SJCRH30 (cell line): ENCODE measurements at regions not wholly inside any gene's neighbourhood (a gene's known extent, or its start where the extent isn't known, plus 50 kb on each side); places are given as distances from the start of the nearest gene placed in this dataset.

Experiments
- DNase-seq, 2 experiments: peaks; one replicate each; pipeline ENCODE4 v3.0.0-alpha.2; 2015 to 2020
- H3K27ac ChIP-seq: fragments of 250-450 bp; sonication (Bioruptor Pico); 2 replicates; pipeline ENCODE4 v1.5.1; 2020; ENCODE audit warnings: mild to moderate bottlenecking, moderate library complexity
- H3K27me3 ChIP-seq: fragments of 250-450 bp; sonication (Bioruptor Pico); 2 replicates; pipeline ENCODE4 v1.5.1; 2020; ENCODE audit warnings: mild to moderate bottlenecking, moderate library complexity
- H3K36me3 ChIP-seq: fragments of 250-450 bp; sonication (Bioruptor Pico); 2 replicates; pipeline ENCODE4 v1.5.1; 2020; ENCODE audit warnings: mild to moderate bottlenecking, moderate library complexity
- H3K4me1 ChIP-seq: fragments of 250-450 bp; sonication (Bioruptor Pico); 2 replicates; pipeline ENCODE4 v1.5.1; 2020; ENCODE audit warnings: mild to moderate bottlenecking, moderate library complexity
- H3K4me3 ChIP-seq: fragments of 250-450 bp; sonication (Bioruptor Pico); 2 replicates; pipeline ENCODE4 v1.5.1; 2020; ENCODE audit warnings: mild to moderate bottlenecking, moderate library complexity
- H3K9me3 ChIP-seq: fragments of 250-450 bp; sonication (Bioruptor Pico); replicated peaks from 2 replicates; pipeline ENCODE4 v1.5.1; 2020; ENCODE audit warnings: mild to moderate bottlenecking, moderate library complexity

- DNase-seq: no peak
- H3K9me3 ChIP-seq: no peaks in the 10 kb centered on the region
- H3K4me1 ChIP-seq: no peaks in the 10 kb centered on the region
- H3K27me3 ChIP-seq: no peaks in the 10 kb centered on the region
- H3K4me3 ChIP-seq: no peak overlapping the region
- no peaks in the 10 kb centered on the region for H3K36me3 ChIP-seq
- H3K27ac ChIP-seq: no peak overlapping the region
Observed at GRCh38 chr1:238546118-238546517, 655.4 kb upstream of the ZP4 start.

DNA sequence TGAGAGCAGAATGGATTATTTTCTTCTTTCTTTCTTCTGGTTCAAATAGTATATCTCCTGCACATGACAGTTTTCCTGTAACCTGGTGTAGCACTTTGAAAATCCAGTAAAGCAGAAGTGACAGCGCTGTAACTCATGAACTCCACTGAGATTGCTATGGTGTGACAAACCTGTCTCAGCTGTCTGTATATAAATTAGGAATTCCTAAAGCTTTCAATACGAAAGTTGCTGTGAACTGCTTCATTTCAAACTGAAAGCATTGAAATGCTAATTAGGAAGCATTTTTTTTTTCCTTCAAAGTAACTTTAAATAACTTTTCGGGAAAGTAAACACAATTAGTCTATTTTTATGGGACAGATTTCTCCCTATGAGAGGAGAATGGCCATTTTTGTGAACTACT lies 646.9 kb upstream of the ZP4 start:
- Histone ChIP-seq H3K9me3 (no peaks in the 10 kb centered on the region), H3K4me1 (no peaks in the 10 kb centered on the region), H3K27me3 (no peaks in the 10 kb centered on the region), H3K36me3 (no peaks in the 10 kb centered on the region), H3K4me3 (no peak overlapping the region), H3K27ac (no peak overlapping the region)
- DNase-seq: no peak

DNA sequence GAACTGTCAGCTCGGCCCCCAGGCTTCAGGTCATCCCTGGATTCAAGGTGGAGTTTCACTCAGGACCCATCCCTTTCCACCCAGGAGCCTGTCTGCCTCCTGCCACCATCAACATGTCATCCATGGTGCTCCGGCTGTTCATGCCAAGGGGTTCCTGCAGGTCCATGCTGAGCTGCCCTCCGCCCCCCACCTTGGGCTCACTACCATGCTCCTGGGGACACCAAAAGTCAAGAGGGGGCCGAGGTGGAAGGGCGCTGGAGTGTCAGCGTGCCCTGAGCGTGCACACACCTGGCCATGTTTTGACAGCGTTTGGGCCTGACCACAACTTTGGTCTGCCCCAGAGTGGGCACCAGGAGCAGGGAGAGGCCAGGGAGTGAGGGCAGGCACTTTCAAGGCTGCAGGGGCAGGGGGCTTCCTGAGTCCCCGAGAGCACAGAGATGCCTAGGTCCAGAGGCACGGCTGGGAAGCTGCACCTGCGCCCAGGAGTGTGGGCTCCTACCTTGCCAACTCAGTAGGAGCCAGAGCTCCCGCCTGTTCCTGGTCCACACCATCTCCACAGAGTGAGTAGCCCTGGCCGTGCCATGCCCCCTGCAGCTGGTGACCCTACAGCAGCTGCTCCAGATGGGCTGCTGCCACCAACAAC lies 639.6 kb upstream of the ZP4 start:
- no peak overlapping the region for H3K27ac ChIP-seq
- no peak for DNase-seq
- no peaks in the 10 kb centered on the region for H3K4me1 ChIP-seq
- no peaks in the 10 kb centered on the region for H3K36me3 ChIP-seq
- H3K27me3 ChIP-seq: no peaks in the 10 kb centered on the region
- no peak overlapping the region for H3K4me3 ChIP-seq
- no peaks in the 10 kb centered on the region for H3K9me3 ChIP-seq

DNA sequence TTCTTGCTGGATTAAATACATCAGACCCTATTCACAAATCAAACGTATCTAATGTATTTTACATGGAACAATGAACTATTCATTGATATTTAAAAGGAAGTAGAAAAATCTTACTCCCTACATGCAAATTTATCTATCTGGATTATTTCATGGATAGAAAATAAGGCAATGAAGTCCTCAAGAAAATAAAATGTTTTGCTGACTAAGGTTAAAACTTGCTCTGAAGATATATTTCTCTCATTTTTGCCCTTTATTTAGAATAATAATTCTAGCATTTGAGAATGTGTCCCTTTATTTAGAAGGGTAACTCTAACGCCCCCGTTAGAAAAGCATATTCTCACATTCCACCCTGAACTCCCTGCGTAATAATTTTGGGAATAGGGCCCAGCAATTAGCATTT lies 627.0 kb upstream of the ZP4 start:
- no peak for DNase-seq
- no peaks in the 10 kb centered on the region for H3K4me1 ChIP-seq
- H3K36me3 ChIP-seq: no peaks in the 10 kb centered on the region
- no peaks in the 10 kb centered on the region for H3K9me3 ChIP-seq
- H3K27me3 ChIP-seq: no peaks in the 10 kb centered on the region
- no peak overlapping the region for H3K4me3 ChIP-seq
- no peak overlapping the region for H3K27ac ChIP-seq

DNA sequence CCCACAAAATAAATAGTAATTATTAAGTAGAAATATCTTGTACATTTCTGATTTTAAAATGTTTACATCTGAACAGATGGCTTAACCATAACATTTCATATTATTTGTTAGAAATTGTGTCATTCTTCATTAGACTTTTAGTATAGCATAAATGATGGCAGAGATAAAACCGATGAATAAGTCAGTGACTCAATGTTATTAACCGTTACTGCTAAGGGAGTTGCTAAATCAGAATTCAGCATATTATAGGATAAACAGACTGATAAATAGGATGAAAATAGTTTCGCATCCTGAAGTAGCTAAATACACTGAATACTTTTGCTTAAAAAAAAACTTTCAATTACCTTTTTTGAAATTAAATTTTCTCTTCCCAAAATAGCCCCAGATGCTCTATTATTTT lies 610.6 kb upstream of the ZP4 start:
- no peaks in the 10 kb centered on the region for H3K27me3 ChIP-seq
- H3K27ac ChIP-seq: no peak overlapping the region
- H3K4me1 ChIP-seq: no peaks in the 10 kb centered on the region
- no peaks in the 10 kb centered on the region for H3K36me3 ChIP-seq
- H3K9me3 ChIP-seq: no peaks in the 10 kb centered on the region
- no peak for DNase-seq
- H3K4me3 ChIP-seq: no peak overlapping the region

- DNase-seq: no peak
- H3K27me3 ChIP-seq: no peaks in the 10 kb centered on the region
- no peaks in the 10 kb centered on the region for H3K9me3 ChIP-seq
- no peak overlapping the region for H3K4me3 ChIP-seq
- no peaks in the 10 kb centered on the region for H3K36me3 ChIP-seq
- H3K4me1 ChIP-seq: no peaks in the 10 kb centered on the region
- no peak overlapping the region for H3K27ac ChIP-seq
Observed at GRCh38 chr1:238499021-238499420, 608.3 kb upstream of the ZP4 start.

GRCh38 chr1:238492271-238492670 lies 601.5 kb upstream of the ZP4 start:
- no peaks in the 10 kb centered on the region for H3K27me3 ChIP-seq

GRCh38 chr1:238491265-238491664 lies 600.5 kb upstream of the ZP4 start:
- no peaks in the 10 kb centered on the region for H3K36me3 ChIP-seq
- H3K27ac ChIP-seq: no peak overlapping the region
- H3K27me3 ChIP-seq: no peaks in the 10 kb centered on the region

More at GRCh38 chr1:238492271-238492670, 601.5 kb upstream of the ZP4 start:
- Histone ChIP-seq H3K36me3 (no peaks in the 10 kb centered on the region), H3K4me3 (no peak overlapping the region), H3K9me3 (no peaks in the 10 kb centered on the region), H3K4me1 (no peaks in the 10 kb centered on the region), H3K27ac (no peak overlapping the region)
- no peak for DNase-seq

GRCh38 chr1:238489006-238489405 lies 598.3 kb upstream of the ZP4 start:
- H3K4me1 ChIP-seq: no peaks in the 10 kb centered on the region
- no peaks in the 10 kb centered on the region for H3K36me3 ChIP-seq
- H3K27me3 ChIP-seq: no peaks in the 10 kb centered on the region
- no peak for DNase-seq
- H3K9me3 ChIP-seq: no peaks in the 10 kb centered on the region
- H3K4me3 ChIP-seq: no peak overlapping the region
- H3K27ac ChIP-seq: no peak overlapping the region

More at GRCh38 chr1:238491265-238491664, 600.5 kb upstream of the ZP4 start:
- DNase-seq: no peak
- Histone ChIP-seq H3K4me3 (no peak overlapping the region), H3K9me3 (no peaks in the 10 kb centered on the region), H3K4me1 (no peaks in the 10 kb centered on the region)

DNA sequence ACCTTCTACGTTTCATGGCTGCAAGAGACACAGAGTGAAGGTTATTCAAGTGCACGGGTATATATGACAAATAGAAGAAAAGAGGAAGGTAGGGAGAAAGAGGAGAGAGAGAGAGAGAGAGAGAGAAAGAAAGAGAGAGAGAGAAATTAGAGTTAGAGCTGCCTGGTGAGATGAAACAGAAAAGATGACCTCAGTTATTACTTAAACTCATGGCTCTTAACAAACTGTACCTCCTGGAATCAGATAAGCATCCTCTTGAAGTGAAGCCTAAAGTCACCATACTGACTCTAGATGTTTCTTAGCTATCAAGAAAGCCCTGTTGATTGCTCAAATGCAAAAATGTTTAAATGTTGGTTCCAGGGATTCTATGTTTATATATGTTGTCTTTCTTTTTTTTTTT lies 597.7 kb upstream of the ZP4 start:
- no peak for DNase-seq
- no peaks in the 10 kb centered on the region for H3K4me1 ChIP-seq
- no peaks in the 10 kb centered on the region for H3K27me3 ChIP-seq
- no peak overlapping the region for H3K4me3 ChIP-seq
- H3K9me3 ChIP-seq: no peaks in the 10 kb centered on the region
- no peak overlapping the region for H3K27ac ChIP-seq
- H3K36me3 ChIP-seq: no peaks in the 10 kb centered on the region

DNA sequence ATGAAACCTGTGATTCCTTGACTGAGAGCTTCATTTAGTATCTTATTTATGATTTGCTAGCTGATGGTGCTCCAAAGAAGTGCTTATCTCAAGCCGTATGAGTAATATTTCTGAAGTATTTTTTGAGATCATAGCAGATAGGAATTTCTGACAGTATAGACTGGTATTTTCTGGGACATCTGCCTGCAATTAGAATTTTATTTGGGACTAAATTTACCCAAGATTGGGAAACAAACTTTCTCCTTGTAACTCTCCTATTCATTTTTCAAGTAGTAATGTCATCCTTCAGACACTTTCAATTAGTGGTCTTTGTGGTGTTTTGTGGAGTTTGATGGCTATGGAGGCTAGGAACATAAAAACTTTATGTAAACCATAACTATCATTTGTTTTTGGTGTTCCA lies 597.2 kb upstream of the ZP4 start:
- Histone ChIP-seq H3K4me1 (no peaks in the 10 kb centered on the region), H3K27me3 (no peaks in the 10 kb centered on the region), H3K9me3 (no peaks in the 10 kb centered on the region), H3K27ac (no peak overlapping the region), H3K4me3 (no peak overlapping the region), H3K36me3 (no peaks in the 10 kb centered on the region)
- DNase-seq: no peak

DNA sequence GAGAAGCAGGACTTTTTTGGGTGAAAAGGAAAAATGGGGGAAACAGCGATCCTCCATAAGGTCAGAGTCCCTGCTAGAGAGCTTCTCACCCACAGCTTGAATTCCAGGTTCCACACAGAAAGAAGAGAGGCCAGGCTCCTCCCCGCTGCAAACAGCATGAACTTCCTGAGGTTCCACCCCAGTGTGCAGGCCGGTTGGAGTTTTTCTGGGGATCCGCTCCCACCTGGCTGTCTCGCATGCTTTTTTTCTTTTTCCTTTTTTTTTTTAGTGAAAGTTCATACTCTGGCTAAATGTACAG lies 595.1 kb upstream of the ZP4 start:
- Histone ChIP-seq H3K27ac (no peak overlapping the region), H3K4me3 (peak overlapping the region; percentile 32), H3K36me3 (no peaks in the 10 kb centered on the region), H3K27me3 (no peaks in the 10 kb centered on the region), H3K4me1 (no peaks in the 10 kb centered on the region), H3K9me3 (no peaks in the 10 kb centered on the region)
- DNase-seq: peak in 1 of 2 experiments; percentile 3

- Histone ChIP-seq H3K27me3 (no peaks in the 10 kb centered on the region), H3K27ac (no peak overlapping the region), H3K36me3 (no peaks in the 10 kb centered on the region), H3K9me3 (no peaks in the 10 kb centered on the region), H3K4me1 (no peaks in the 10 kb centered on the region), H3K4me3 (peak overlapping the region; percentile 32)
- peak; percentile 5 to 27 for DNase-seq
Observed at GRCh38 chr1:238485057-238485911, 594.6 kb upstream of the ZP4 start.

GRCh38 chr1:238484121-238484520 lies 593.4 kb upstream of the ZP4 start:
- Histone ChIP-seq H3K4me1 (no peaks in the 10 kb centered on the region), H3K27me3 (no peaks in the 10 kb centered on the region), H3K27ac (no peak overlapping the region), H3K9me3 (no peaks in the 10 kb centered on the region), H3K4me3 (no peak overlapping the region), H3K36me3 (no peaks in the 10 kb centered on the region)
- DNase-seq: no peak

DNA sequence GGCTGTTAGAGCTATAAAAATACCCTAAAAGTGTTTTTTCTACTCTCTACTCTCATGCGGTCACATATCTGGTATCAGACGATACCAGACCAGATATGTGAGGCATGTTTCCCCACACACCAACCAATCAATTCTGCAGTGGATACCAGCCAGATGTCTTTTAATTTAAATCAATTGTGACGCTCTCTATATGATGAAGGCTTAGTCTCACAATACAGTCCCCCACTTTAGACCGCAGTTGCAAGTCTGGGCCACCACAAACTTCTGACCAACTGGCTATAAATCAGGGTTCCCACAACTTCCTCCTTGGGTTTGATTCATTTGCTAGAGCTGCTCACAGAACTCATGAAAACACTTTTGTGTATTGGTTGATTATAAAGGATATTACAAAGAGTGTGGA lies 586.1 kb upstream of the ZP4 start:
- no peak for DNase-seq
- Histone ChIP-seq H3K27me3 (no peaks in the 10 kb centered on the region), H3K27ac (no peak overlapping the region), H3K4me3 (no peak overlapping the region), H3K36me3 (no peaks in the 10 kb centered on the region), H3K4me1 (no peaks in the 10 kb centered on the region), H3K9me3 (no peaks in the 10 kb centered on the region)

- Histone ChIP-seq H3K36me3 (no peaks in the 10 kb centered on the region), H3K27ac (no peak overlapping the region), H3K27me3 (no peaks in the 10 kb centered on the region), H3K9me3 (no peaks in the 10 kb centered on the region), H3K4me1 (no peaks in the 10 kb centered on the region), H3K4me3 (no peak overlapping the region)
- DNase-seq: no peak
Observed at GRCh38 chr1:238475712-238476111, 585.0 kb upstream of the ZP4 start.
